Right lobe of liver (tissue), 6 donors: ENCODE measurements at regions not wholly inside any gene's neighbourhood (a gene's known extent, or its start where the extent isn't known, plus 50 kb on each side); places are given as distances from the start of the nearest gene placed in this dataset.

Experiments used
- ATAC-seq, 4 donors: fragments of 200-7000 bp; cut with Tn5 transposase; one replicate each; pipeline ENCODE4 v1.9.1; 2020; ENCODE audit warnings: mild to moderate bottlenecking in 4 of 4, moderate library complexity in 4 of 4
- DNase-seq, 3 donors: peaks; one replicate each; pipeline ENCODE4 v3.0.0-alpha.2; 2020
- H3K27ac ChIP-seq, 3 donors: fragments of 200-600 bp; one replicate each; pipeline ENCODE4 v1.8.0; 2022
- H3K27me3 ChIP-seq, 2 donors: fragments of 200-600 bp; one replicate each; pipeline ENCODE4 v1.8.0; 2022
- H3K36me3 ChIP-seq, 4 donors: fragments of 200-600 bp; sonication (generic) in 1 of 4; one replicate each; pipeline versions ENCODE4 v1.5.1 to v1.8.0; 2017 to 2022; ENCODE audit warnings: control low read depth in 1 of 4
- H3K4me1 ChIP-seq, 4 donors: fragments of 200-600 bp; sonication (generic) in 1 of 4; one replicate each; pipeline versions ENCODE4 v1.5.1 to v1.8.0; 2017 to 2022; ENCODE audit warnings: control low read depth in 1 of 4
- H3K4me3 ChIP-seq, 3 donors: fragments of 200-600 bp; one replicate each; pipeline ENCODE4 v1.8.0; 2022
- H3K9me3 ChIP-seq, 4 donors: fragments of 200-600 bp; sonication (generic) in 1 of 4; one replicate each; pipeline versions ENCODE4 v1.5.1 to v1.8.0; 2017 to 2022; ENCODE audit warnings: control low read depth in 1 of 4
- CTCF ChIP-seq, 4 donors: fragments of 200-600 bp in 3 of 4; fragments of 450-650 bp in 1 of 4; IDR thresholded peaks; one replicate each; pipeline versions ENCODE4 v1.5.1 to v1.8.0; 2016 to 2022; ENCODE audit warnings: antibody characterized with exemption in 4 of 4, mild to moderate bottlenecking in 2 of 4
- POLR2A ChIP-seq: fragments of 450-650 bp; IDR thresholded peaks from one replicate; pipeline ENCODE4 v1.6.1; 2017; ENCODE audit warnings: antibody characterized with exemption, mild to moderate bottlenecking
- WGBS: methylation state at CpG from one replicate; pipeline ENCODE4 v1.1.6; 2018; ENCODE audit warnings: low coverage, low lambda C conversion rate; ENCODE audit not compliant: insufficient coverage; ENCODE audit errors: missing lambda C conversion rate; 5-methylcytosine and 5-hydroxymethylcytosine counted together
- intact Hi-C, 2 donors: fragments of 100-400 bp; cut with DNase I; formaldehyde crosslinking; loops; one replicate each; pipeline versions ENCODE4 v1.11.2 to v1.14.1; 2022
- donor health status: DM: no; HTN: yes; CAD: no.
- donor health status: DM: no; HTN: no; CAD: no.
- donor health status: DM: no; HTN: no; CAD: no.
- donor health status: DM: no; HTN: yes; CAD: no.
- donor health status: DM: no; HTN: yes; CAD: no.

GRCh38 chr3:68116580-68116979 lies 462.2 kb upstream of the SUCLG2 start:
- no peaks in the 10 kb centered on the region for H3K36me3 ChIP-seq
- ATAC-seq (peak in 1 of 4 donors; percentile 36), DNase-seq (no peak)
- H3K9me3 ChIP-seq: no peaks in the 10 kb centered on the region
- H3K27ac ChIP-seq: no peak overlapping the region
- intact Hi-C loops: no loop called here
- no peaks in the 10 kb centered on the region for H3K4me1 ChIP-seq
- TF ChIP-seq CTCF (IDR thresholded peaks at IDR 0.05) (no peak), POLR2A (no peak)
- no peak overlapping the region for H3K4me3 ChIP-seq
- H3K27me3 ChIP-seq: no peaks in the 10 kb centered on the region
- 50% methylated on average over 1 of the region's 1 CpG for WGBS

- Histone ChIP-seq H3K27me3 (no peaks in the 10 kb centered on the region), H3K36me3 (no peaks in the 10 kb centered on the region), H3K4me1 (no peaks in the 10 kb centered on the region), H3K4me3 (no peak overlapping the region), H3K9me3 (no peaks in the 10 kb centered on the region), H3K27ac (no peak overlapping the region)
- WGBS: 32% methylated on average over 1 of the region's 1 CpG
- TF ChIP-seq POLR2A (no peak), CTCF (IDR thresholded peaks at IDR 0.05) (no peak)
- ATAC-seq (no peak), DNase-seq (no peak)
- intact Hi-C loops: no loop called here
Observed at GRCh38 chr3:68103811-68104210, 449.4 kb upstream of the SUCLG2 start.

GRCh38 chr3:68090571-68090970 lies 436.2 kb upstream of the SUCLG2 start:
- intact Hi-C loops: no loop called here
- no peak overlapping the region for H3K27ac ChIP-seq
- TF ChIP-seq POLR2A (no peak), CTCF (IDR thresholded peaks at IDR 0.05) (no peak)
- ATAC-seq (no peak), DNase-seq (no peak)
- H3K36me3 ChIP-seq: no peaks in the 10 kb centered on the region
- 44% methylated on average over 1 of the region's 1 CpG for WGBS
- no peaks in the 10 kb centered on the region for H3K9me3 ChIP-seq
- H3K27me3 ChIP-seq: no peaks in the 10 kb centered on the region
- H3K4me1 ChIP-seq: no peaks in the 10 kb centered on the region
- H3K4me3 ChIP-seq: no peak overlapping the region

GRCh38 chr3:68089572-68090011 lies 435.2 kb upstream of the SUCLG2 start:
- Histone ChIP-seq H3K27ac (no peak overlapping the region), H3K4me1 (no peaks in the 10 kb centered on the region), H3K27me3 (peaks cover 0 to 4% of the 10 kb centered on the region in 2 donors), H3K4me3 (no peak overlapping the region), H3K9me3 (no peaks in the 10 kb centered on the region), H3K36me3 (no peaks in the 10 kb centered on the region)
- intact Hi-C loops: no loop called here
- WGBS: 33% methylated on average over 2 of the region's 3 CpGs
- TF ChIP-seq POLR2A (no peak), CTCF (IDR thresholded peaks at IDR 0.05) (no peak)
- DNase-seq (no peak), ATAC-seq (no peak)

- intact Hi-C loops: no loop called here
- WGBS: 61% methylated on average over 3 of the region's 3 CpGs
- ATAC-seq: no peak
Observed at GRCh38 chr3:68088636-68089035, 434.2 kb upstream of the SUCLG2 start.

More at GRCh38 chr3:68088636-68089035, 434.2 kb upstream of the SUCLG2 start:
- Histone ChIP-seq H3K36me3 (no peaks in the 10 kb centered on the region), H3K4me1 (no peaks in the 10 kb centered on the region), H3K27me3 (peaks cover 0 to 4% of the 10 kb centered on the region in 2 donors), H3K27ac (no peak overlapping the region), H3K4me3 (no peak overlapping the region), H3K9me3 (no peaks in the 10 kb centered on the region)
- no peak for DNase-seq
- TF ChIP-seq CTCF (IDR thresholded peaks at IDR 0.05) (no peak), POLR2A (no peak)
